ENCODE measurements at regions not wholly inside any gene's neighbourhood (a gene's known extent, or its start where the extent isn't known, plus 50 kb on each side); places are given as distances from the start of the nearest gene placed in this dataset.
A peak's percentile ranks its signal among the peaks of the same experiment; 100 is the strongest.
"Not testable (repeated sequence)": the region's sequence is repeated elsewhere in the genome, so short reads cannot be mapped to it uniquely, and the experiment has no call there.

DNA sequence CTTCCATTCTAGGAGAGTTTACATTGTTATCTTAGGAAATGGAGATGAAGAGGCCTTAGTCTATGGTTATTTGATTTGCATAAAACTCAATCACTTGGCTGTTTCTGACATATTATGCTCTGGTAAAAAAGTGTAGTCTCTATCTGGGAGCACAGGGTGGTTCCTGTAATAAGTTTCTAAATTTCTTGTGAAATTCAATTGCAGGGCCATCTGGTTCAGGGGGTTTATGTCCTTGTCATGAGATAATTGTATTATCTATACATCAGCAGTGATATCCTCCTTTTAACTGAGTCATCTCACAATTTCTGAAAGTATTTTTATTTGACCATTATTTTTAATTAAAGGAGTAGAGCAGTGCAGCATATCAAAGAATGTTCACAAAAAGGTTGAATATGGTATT lies 203.3 kb downstream of the MFSD1 start:
- no peak overlapping the region for H3K27ac Mint-ChIP-seq
- H3K36me3 Mint-ChIP-seq: no peaks in the 10 kb centered on the region
- H3K27me3 Mint-ChIP-seq: no peaks in the 10 kb centered on the region
- H3K4me1 Mint-ChIP-seq: no peaks in the 10 kb centered on the region
- H3K9me3 Mint-ChIP-seq: peaks cover 3% of the 10 kb centered on the region
- H3K4me3 Mint-ChIP-seq: no peak overlapping the region
- no peak for ATAC-seq

DNA sequence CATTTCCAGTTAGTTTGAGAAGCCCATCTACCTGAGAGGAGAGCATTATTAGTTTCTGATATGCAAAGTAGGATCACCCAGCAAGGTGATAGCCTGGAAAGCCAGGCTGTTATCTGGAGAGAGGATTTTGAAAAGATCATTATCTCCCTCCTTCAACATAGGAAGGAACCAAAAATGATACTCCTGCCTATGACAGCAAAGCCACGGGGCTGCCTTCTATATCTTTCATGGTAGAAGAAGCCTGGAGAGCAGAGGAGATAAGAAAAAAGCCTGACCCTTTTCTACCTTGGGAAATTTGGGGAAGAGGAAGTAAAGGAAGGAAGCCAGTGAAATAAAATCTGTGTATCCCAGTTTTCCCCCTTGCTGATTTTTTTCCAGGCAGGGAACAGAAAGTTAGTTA lies 205.5 kb downstream of the MFSD1 start:
- H3K27ac Mint-ChIP-seq: no peak overlapping the region
- no peaks in the 10 kb centered on the region for H3K4me1 Mint-ChIP-seq
- peaks cover 3% of the 10 kb centered on the region for H3K9me3 Mint-ChIP-seq
- no peak overlapping the region for H3K4me3 Mint-ChIP-seq
- no peaks in the 10 kb centered on the region for H3K27me3 Mint-ChIP-seq
- no peak for ATAC-seq
- no peaks in the 10 kb centered on the region for H3K36me3 Mint-ChIP-seq

DNA sequence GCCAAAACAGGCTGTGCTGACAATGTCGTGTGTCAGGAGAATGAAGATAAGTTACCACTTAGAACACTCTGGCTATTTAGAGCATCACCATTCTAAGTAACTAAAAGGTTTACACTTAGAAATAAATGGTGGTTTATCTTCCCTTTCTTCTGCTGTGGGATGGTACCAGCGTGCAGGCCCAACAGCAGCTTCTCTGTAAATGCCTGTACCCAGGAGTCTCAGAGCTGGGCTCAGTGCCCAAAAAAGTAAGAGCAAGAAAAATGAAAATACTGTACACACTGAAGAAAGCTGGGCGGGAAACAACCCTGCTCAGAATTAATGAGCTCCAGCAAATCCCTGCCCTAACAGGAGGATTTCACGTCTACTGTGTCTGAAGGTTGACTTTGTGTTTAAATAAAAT lies 206.5 kb downstream of the MFSD1 start:
- no peak for ATAC-seq
- Mint-ChIP-seq H3K4me3 (no peak overlapping the region), H3K9me3 (peaks cover 3% of the 10 kb centered on the region), H3K27me3 (no peaks in the 10 kb centered on the region), H3K36me3 (no peaks in the 10 kb centered on the region), H3K4me1 (no peaks in the 10 kb centered on the region), H3K27ac (no peak overlapping the region)

DNA sequence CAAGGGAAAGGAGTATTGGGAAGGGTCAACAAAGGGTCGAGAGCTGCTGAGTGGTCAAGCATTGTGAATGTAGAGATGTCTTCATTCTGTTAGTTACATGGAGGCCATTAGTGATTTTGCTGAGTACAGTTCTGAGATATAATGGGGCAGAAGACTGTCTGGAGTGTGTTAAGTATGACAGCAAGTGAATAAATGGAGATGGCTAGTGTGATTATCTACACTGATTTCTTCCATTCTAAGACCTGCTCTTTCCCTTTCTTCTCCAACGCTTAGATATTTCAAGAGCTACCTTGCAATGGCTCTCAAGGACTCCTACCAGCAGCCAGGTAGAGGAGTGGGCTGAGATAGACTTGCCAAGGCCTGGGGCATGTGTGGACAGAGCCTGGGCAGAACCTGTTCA lies 216.5 kb downstream of the MFSD1 start:
- Mint-ChIP-seq H3K27me3 (no peaks in the 10 kb centered on the region), H3K27ac (no peak overlapping the region), H3K4me1 (no peaks in the 10 kb centered on the region), H3K9me3 (peaks cover 10% of the 10 kb centered on the region), H3K4me3 (no peak overlapping the region), H3K36me3 (no peaks in the 10 kb centered on the region)
- ATAC-seq: peak; percentile 50

DNA sequence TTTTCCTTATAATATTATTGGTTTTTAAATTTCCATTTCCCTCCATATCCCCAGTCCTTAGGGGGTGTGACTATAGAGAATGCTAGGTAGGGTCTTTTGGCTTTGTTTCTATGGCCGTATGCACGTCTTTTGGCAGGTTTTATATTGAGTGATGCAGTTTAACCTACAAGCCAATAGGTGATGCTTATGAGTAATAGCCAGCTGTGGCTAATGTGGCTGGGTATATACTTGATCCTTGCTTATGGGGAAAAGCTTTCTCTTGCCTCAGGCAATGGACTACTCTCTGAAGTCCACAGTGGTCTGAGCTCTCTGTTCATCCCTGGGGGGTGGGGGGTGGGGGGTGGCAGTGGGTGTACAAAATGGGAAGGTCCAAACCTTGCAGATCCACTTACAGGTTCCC lies 223.9 kb downstream of the MFSD1 start:
- no peak overlapping the region for H3K27ac Mint-ChIP-seq
- no peak for ATAC-seq
- peaks cover 9% of the 10 kb centered on the region for H3K27me3 Mint-ChIP-seq
- H3K4me3 Mint-ChIP-seq: no peak overlapping the region
- peaks cover 4% of the 10 kb centered on the region for H3K9me3 Mint-ChIP-seq
- no peaks in the 10 kb centered on the region for H3K36me3 Mint-ChIP-seq
- H3K4me1 Mint-ChIP-seq: peaks cover 8% of the 10 kb centered on the region

DNA sequence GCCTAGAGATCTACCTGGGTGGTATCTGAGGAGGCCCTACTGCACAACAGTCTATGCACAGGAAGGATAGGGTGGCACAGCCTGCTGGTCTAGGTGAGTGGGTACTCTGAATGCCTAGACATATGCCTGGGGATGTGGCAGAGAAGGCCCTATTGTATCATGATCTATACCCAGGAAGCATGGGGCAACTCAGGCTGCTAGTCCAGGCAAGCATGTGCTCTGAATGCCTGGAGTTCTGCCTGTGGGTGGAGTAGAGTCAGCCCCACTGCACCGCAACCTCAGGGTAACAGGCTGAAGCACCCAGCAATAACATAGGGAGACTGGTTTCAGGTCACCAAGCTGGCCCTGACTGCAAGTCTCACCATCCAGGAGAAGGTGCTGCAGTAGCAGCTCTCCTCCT lies 224.7 kb downstream of the MFSD1 start:
- Mint-ChIP-seq H3K27ac (no peak overlapping the region), H3K36me3 (no peaks in the 10 kb centered on the region), H3K9me3 (peaks cover 4% of the 10 kb centered on the region), H3K4me3 (no peak overlapping the region), H3K4me1 (peaks cover 8% of the 10 kb centered on the region), H3K27me3 (peaks cover 9% of the 10 kb centered on the region)
- ATAC-seq: no peak

DNA sequence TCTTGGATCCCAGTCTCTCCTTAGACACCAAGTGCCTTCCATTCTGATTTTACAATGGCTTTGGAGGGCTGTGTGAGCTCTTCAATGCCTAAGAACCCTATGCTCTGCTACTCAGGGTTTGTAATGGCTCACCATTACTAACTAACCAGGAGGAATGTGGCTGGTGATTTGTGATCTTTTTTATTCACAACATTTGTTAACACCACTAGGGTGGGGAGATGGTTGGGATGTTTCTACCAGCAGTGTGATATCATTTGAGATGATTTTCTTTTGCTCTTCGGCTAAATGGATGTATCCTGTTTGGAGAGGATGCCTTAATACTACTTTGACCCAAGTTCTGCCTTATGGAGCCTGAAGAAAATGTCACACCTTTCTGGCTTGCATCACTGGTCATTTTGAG lies 226.9 kb downstream of the MFSD1 start:
- Mint-ChIP-seq H3K27ac (no peak overlapping the region), H3K27me3 (peaks cover 9% of the 10 kb centered on the region), H3K4me3 (no peak overlapping the region), H3K9me3 (peaks cover 2% of the 10 kb centered on the region), H3K36me3 (no peaks in the 10 kb centered on the region), H3K4me1 (peaks cover 8% of the 10 kb centered on the region)
- no peak for ATAC-seq

DNA sequence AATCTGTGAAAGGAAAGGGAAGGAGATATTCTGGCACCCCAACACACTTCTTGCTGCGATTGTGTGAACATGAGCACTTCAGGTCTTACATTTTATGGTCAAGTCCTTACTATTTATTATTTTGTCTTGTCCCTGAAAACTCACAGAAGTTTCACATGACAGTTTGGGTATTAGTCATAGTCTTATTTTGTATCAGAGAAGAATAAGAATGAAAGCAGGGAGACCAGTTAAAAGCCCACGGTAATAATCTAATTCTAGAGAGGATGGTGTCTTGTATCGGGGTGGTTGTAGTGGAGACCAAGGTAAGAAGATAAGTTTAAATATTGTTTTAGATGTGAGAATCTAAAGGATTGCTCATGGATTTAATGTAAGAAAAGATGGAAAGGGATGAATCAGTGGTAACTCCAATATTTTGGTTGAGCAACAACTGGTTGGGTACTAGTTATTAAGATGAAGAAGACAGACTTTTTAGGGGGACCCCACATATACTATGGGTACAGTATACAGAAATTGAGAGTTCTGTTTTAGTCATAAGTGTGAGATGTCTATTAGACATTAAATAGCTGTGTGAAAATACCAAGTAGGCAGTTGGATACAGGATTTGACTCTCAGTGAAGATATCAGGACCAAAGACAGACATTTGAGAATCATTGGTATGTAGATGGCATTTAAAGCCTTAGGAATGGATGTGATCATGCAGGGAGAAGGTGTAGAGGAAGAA lies 227.6 kb downstream of the MFSD1 start:
- H3K9me3 Mint-ChIP-seq: peaks cover 4% of the 10 kb centered on the region
- H3K4me3 Mint-ChIP-seq: no peak overlapping the region
- peaks cover 9% of the 10 kb centered on the region for H3K27me3 Mint-ChIP-seq
- H3K4me1 Mint-ChIP-seq: peaks cover 8% of the 10 kb centered on the region
- ATAC-seq: no peak
- no peak overlapping the region for H3K27ac Mint-ChIP-seq
- H3K36me3 Mint-ChIP-seq: no peaks in the 10 kb centered on the region

DNA sequence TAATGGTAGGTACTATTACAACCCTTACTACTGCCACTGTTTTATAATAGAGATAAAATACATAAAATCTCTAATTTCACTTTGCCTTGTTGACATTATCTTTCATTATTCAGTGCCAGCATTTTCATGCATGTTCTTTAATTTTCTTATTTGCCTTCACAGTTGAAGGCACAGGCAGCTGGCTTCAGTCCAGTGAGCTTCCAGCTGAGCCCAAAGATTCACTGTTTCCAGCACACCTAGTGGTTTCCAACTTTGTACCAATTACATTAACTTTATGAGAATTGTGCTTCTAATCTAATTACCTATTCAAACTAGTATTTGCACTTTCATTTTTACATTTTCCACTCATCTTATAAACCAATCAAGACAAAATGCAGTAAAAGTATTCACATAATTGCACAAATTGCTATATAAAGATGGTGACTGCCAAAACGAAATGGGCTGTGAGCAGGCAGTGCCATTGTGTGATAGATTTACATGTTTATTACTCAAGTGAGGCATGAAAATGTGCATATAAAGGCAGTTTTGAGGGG lies 228.3 kb downstream of the MFSD1 start:
- no peaks in the 10 kb centered on the region for H3K36me3 Mint-ChIP-seq
- no peak overlapping the region for H3K4me3 Mint-ChIP-seq
- no peak for ATAC-seq
- no peak overlapping the region for H3K27ac Mint-ChIP-seq
- peaks cover 4% of the 10 kb centered on the region for H3K9me3 Mint-ChIP-seq
- H3K4me1 Mint-ChIP-seq: peaks cover 8% of the 10 kb centered on the region
- H3K27me3 Mint-ChIP-seq: peaks cover 9% of the 10 kb centered on the region

DNA sequence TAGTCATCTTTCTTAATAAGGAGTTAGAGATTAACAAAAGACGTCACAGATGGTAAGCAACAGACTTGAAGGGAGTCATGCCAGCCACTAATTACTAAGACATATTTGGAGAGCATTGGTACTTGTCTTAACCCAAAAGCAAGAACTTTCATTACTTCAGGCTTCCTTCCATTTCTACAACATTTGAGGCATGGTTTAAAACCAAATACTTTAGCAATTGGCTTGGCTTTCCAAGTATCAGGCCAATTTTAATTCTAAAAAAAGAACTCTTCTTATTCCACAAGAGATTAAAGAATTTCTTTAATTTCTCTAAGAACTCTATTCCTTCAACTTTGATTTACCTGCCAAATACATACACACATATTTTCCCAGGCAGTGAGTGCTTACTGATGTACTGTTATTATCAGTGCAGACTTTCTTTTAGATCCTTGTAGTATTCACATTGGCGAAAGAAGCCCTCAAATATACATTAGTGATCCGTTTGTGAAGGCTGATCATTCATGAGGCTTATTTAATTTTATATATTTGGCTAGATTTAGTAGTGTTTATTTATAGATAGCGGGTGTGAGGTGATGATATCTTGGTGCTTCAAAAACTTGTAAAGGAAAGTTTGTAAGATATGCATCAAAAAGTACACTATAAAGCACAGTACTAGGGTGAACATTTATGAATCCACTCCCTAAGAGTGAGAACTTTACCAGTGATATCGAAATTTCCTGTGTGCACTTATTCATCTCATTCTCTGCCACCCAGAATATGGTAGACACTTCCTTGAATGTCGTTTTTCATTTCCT lies 229.2 kb downstream of the MFSD1 start:
- H3K36me3 Mint-ChIP-seq: no peaks in the 10 kb centered on the region
- H3K27me3 Mint-ChIP-seq: peaks cover 9% of the 10 kb centered on the region
- no peak overlapping the region for H3K4me3 Mint-ChIP-seq
- H3K4me1 Mint-ChIP-seq: peaks cover 8% of the 10 kb centered on the region
- ATAC-seq: no peak
- peaks cover 4% of the 10 kb centered on the region for H3K9me3 Mint-ChIP-seq
- H3K27ac Mint-ChIP-seq: no peak overlapping the region

DNA sequence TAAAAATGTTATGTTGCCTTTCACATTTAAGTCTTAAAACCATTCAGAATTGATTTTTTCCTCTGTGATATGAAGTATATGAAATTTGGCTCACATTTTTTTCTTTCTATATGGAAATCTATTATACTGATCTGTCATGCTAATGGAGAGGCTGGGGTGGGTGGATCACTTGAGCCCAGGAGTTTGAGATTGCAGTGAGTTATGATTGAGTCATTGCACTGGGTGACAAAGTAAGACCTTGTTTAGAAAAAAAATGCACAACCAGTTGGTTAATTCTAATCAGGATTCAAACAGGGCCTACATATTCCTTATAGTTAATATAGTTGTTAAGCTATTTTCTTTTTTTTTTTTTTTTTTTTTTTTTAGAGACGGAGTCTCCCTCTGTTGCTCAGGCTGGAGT lies 230.5 kb downstream of the MFSD1 start:
- no peak overlapping the region for H3K4me3 Mint-ChIP-seq
- no peak overlapping the region for H3K27ac Mint-ChIP-seq
- H3K9me3 Mint-ChIP-seq: peaks cover 4% of the 10 kb centered on the region
- peaks cover 8% of the 10 kb centered on the region for H3K4me1 Mint-ChIP-seq
- ATAC-seq: no peak
- H3K36me3 Mint-ChIP-seq: no peaks in the 10 kb centered on the region
- no peaks in the 10 kb centered on the region for H3K27me3 Mint-ChIP-seq

DNA sequence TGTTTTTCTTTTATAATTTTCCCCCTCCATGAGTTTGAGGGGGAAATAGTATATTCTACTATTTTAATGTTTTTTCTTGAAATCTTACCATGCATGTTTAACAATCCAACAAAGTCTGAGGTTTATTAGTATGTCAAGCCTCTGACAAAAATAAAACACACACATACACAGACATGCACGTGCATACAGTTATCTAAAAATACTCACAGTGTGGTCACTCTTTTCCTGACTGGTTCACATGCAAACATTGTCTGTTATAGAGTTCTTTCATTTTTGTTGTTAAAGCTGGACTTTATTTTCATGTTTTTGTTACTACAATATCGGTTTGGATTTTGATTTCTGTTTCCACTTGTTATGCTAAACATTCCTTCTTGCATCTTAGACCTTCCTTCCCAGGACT lies 236.6 kb downstream of the MFSD1 start:
- H3K9me3 Mint-ChIP-seq: peaks cover 3% of the 10 kb centered on the region
- no peak overlapping the region for H3K27ac Mint-ChIP-seq
- ATAC-seq: no peak
- no peaks in the 10 kb centered on the region for H3K4me1 Mint-ChIP-seq
- peaks cover 6% of the 10 kb centered on the region for H3K27me3 Mint-ChIP-seq
- H3K4me3 Mint-ChIP-seq: no peak overlapping the region
- no peaks in the 10 kb centered on the region for H3K36me3 Mint-ChIP-seq

DNA sequence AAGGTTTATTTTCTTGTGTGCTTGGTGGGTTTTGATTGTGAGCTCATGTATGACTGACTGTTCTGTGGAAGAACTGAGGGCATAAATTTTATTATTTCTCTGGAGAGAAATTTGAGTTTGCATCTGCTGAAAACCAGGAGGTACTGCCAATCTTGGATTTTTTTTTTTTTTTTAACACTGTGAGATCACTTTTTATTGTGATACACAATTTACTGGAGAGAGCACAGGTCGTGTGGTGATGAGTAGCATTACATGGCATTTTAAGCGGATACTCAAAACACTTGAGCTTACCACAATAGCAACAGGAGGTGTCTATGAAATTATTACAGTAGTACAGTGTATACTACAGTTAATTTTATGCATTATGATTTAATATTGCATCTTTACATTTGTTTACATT lies 237.4 kb downstream of the MFSD1 start:
- Mint-ChIP-seq H3K4me3 (no peak overlapping the region), H3K4me1 (no peaks in the 10 kb centered on the region), H3K27me3 (peaks cover 6% of the 10 kb centered on the region), H3K36me3 (no peaks in the 10 kb centered on the region), H3K9me3 (peaks cover 1% of the 10 kb centered on the region), H3K27ac (no peak overlapping the region)
- no peak for ATAC-seq

DNA sequence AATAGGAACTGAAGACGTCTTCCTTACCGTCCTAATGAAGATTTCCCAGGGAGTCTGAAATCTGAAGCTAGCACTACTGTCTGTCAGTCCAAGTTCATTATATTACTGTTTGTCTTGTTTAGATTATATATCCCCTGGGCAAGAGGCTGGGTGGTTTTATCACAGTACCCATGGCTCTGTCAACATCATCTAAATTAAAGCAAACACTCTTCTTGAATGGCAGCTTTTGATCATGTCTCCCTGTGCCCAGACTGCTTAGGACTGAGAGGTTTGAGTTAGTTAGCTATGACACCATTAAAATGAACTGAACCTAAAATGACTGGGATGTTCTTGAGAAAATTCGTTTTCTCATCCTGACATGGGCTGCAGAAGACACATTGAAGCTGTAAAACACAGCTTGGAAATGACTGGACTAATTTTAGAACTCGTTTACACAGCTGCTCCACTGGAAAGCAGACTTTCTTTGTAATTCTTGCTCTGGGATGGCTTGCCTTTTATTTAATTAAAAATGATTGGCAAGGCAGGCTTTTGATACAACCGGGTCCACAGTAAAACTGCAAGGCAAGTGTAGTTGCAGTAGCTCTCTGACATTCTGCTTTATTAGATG lies 243.5 kb downstream of the MFSD1 start:
- H3K27ac Mint-ChIP-seq: no peak overlapping the region
- ATAC-seq: no peak
- H3K4me3 Mint-ChIP-seq: no peak overlapping the region
- no peaks in the 10 kb centered on the region for H3K4me1 Mint-ChIP-seq
- H3K9me3 Mint-ChIP-seq: no peaks in the 10 kb centered on the region
- peaks cover 6% of the 10 kb centered on the region for H3K27me3 Mint-ChIP-seq
- H3K36me3 Mint-ChIP-seq: no peaks in the 10 kb centered on the region

DNA sequence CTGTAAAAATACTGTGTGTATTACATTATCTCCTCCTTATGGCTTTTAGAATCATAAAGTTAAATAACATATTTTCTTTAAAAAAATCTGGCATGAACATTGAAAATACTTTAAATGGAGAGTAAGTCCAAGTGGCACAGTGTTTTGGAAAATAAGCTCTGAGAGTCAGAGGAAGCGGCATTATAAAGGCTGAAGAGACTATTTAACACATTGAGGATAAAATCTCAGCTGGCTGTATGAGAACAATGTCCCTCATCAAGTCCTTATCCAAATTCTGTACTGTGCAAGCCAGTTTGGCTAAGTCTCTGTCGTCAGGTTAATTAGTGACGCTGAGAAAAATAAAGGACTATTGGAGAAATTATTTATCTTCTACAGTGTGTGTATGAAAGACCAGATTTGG lies 245.5 kb downstream of the MFSD1 start:
- H3K4me3 Mint-ChIP-seq: no peak overlapping the region
- H3K9me3 Mint-ChIP-seq: peaks cover 2% of the 10 kb centered on the region
- no peaks in the 10 kb centered on the region for H3K36me3 Mint-ChIP-seq
- H3K27ac Mint-ChIP-seq: no peak overlapping the region
- no peaks in the 10 kb centered on the region for H3K27me3 Mint-ChIP-seq
- ATAC-seq: no peak
- no peaks in the 10 kb centered on the region for H3K4me1 Mint-ChIP-seq

DNA sequence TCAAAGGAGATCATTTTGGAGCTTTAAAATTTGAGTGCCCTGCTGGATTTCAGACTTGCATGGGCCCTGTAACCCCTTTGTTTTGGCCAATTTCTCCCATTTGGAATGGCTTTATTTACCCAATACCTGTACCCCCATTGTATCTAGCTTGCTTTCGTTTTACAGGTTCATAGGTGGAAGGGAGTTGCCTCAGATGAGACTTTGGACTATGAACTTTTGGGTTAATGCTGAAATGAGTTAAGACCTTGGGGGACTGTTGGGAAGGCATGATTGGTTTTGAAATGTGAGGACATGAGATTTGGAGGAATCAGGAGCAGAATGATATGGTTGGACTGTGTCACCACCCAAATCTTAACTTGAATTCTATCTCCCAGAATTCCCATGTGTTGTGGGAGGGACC lies 250.6 kb downstream of the MFSD1 start:
- H3K27ac Mint-ChIP-seq, H3K4me3 Mint-ChIP-seq, H3K4me1 Mint-ChIP-seq, ATAC-seq, H3K27me3 Mint-ChIP-seq, H3K36me3 Mint-ChIP-seq, H3K9me3 Mint-ChIP-seq: not testable (repeated sequence)

All from stimulated activated memory B cell treated with anti-CD40 and anti-IgM and Interleukin-4, amounts not matched to agents 10 μg/mL and 1 μg/mL and 100 μg/mL, for 72 hours (primary cell).